ENCODE measurements at regions not wholly inside any gene's neighbourhood (a gene's known extent, or its start where the extent isn't known, plus 50 kb on each side); places are given as distances from the start of the nearest gene placed in this dataset.

GRCh38 chr6:142561511-142562265 lies 259.9 kb downstream of the ADGRG6 start:
- DNase-seq = no peak

- no peak for DNase-seq
Measured at GRCh38 chr6:142562865-142563264, 261.1 kb downstream of the ADGRG6 start.

- peak; percentile 22 for DNase-seq
Measured at GRCh38 chr6:142566628-142567396, 265.0 kb downstream of the ADGRG6 start.

GRCh38 chr6:142567461-142567860 lies 265.7 kb downstream of the ADGRG6 start:
- no peak for DNase-seq

GRCh38 chr6:142568857-142569597 lies 267.2 kb downstream of the ADGRG6 start:
- DNase-seq = no peak

GRCh38 chr6:142569676-142570075 lies 267.9 kb downstream of the ADGRG6 start:
- DNase-seq = no peak

- no peak for DNase-seq
Measured at GRCh38 chr6:142570221-142570671, 268.4 kb downstream of the ADGRG6 start.

GRCh38 chr6:142592876-142593275 lies 291.1 kb downstream of the ADGRG6 start:
- DNase-seq = no peak

- no peak for DNase-seq
Measured at GRCh38 chr6:142597836-142598235, 296.0 kb downstream of the ADGRG6 start.

GRCh38 chr6:142601427-142601826 lies 299.6 kb downstream of the ADGRG6 start:
- DNase-seq = no peak

- DNase-seq = no peak
Measured at GRCh38 chr6:142602972-142603371, 301.2 kb downstream of the ADGRG6 start.

GRCh38 chr6:142605922-142606485 lies 304.2 kb downstream of the ADGRG6 start:
- DNase-seq = no peak

- DNase-seq = no peak
Measured at GRCh38 chr6:142612956-142613355, 311.1 kb downstream of the ADGRG6 start.

GRCh38 chr6:142613981-142614380 lies 312.2 kb downstream of the ADGRG6 start:
- DNase-seq = no peak

- no peak for DNase-seq
Measured at GRCh38 chr6:142617158-142617557, 315.4 kb downstream of the ADGRG6 start.

- no peak for DNase-seq
Measured at GRCh38 chr6:142621822-142622221, 320.0 kb downstream of the ADGRG6 start.

GRCh38 chr6:142624978-142625715 lies 319.8 kb downstream of the HIVEP2 start:
- DNase-seq = no peak

GRCh38 chr6:142627474-142627873 lies 317.5 kb downstream of the HIVEP2 start:
- no peak for DNase-seq

GRCh38 chr6:142631517-142632385 lies 313.2 kb downstream of the HIVEP2 start:
- no peak for DNase-seq

- no peak for DNase-seq
Measured at GRCh38 chr6:142633317-142633716, 311.7 kb downstream of the HIVEP2 start.

- DNase-seq = no peak
Measured at GRCh38 chr6:142635130-142635529, 309.8 kb downstream of the HIVEP2 start.

Measured in stimulated activated naive CD4-positive, alpha-beta T cell treated with Interleukin-2 at 50 U/mL for 16 hours (primary cell).